Vagina (tissue), 2 donors: ENCODE measurements at regions not wholly inside any gene's neighbourhood (a gene's known extent, or its start where the extent isn't known, plus 50 kb on each side); places are given as distances from the start of the nearest gene placed in this dataset.
"Not testable (repeated sequence)": the region's sequence is repeated elsewhere in the genome, so short reads cannot be mapped to it uniquely, and the experiment has no call there.

Source experiments
- CTCF ChIP-seq, 3 experiments: fragments of 450-650 bp in 2 of 3; fragments of 200-600 bp in 1 of 3; sonication (generic) in 1 of 3; IDR thresholded peaks; one replicate each; pipeline ENCODE4 v1.5.1; 2017 to 2019; ENCODE audit warnings: antibody characterized with exemption in 3 of 3, mild to moderate bottlenecking in 2 of 3, moderate library complexity in 2 of 3
- POLR2A ChIP-seq, 2 donors: fragments of 450-650 bp; IDR thresholded peaks; one replicate each; pipeline ENCODE4 v1.6.1; 2017; ENCODE audit warnings: antibody characterized with exemption in 2 of 2, mild to moderate bottlenecking in 2 of 2, moderate library complexity in 2 of 2
- POLR2AphosphoS5 ChIP-seq, 2 donors: sonication (generic); formaldehyde crosslinking; IDR thresholded peaks; one replicate each; pipeline ENCODE4 v1.9.0; 2017; ENCODE audit warnings: antibody characterized with exemption in 2 of 2, mild to moderate bottlenecking in 2 of 2, low read depth in 1 of 2; ENCODE audit not compliant: insufficient read depth in 1 of 2

- not testable (repeated sequence) for TF ChIP-seq CTCF (IDR thresholded peaks at IDR 0.05); POLR2AphosphoS5 (IDR thresholded peaks at IDR 0.05; ENCODE audit: insufficient read depth in 1 of 2, low read depth in 1 of 2); POLR2A (IDR thresholded peaks at IDR 0.05)
Measured at GRCh38 chr17:26885244-26885970, 408.5 kb upstream of the WSB1 start.
